SW 1271 (cell line): ENCODE measurements at regions not wholly inside any gene's neighbourhood (a gene's known extent, or its start where the extent isn't known, plus 50 kb on each side); places are given as distances from the start of the nearest gene placed in this dataset.
"Not testable (repeated sequence)": the region's sequence is repeated elsewhere in the genome, so short reads cannot be mapped to it uniquely, and the experiment has no call there.

Source experiments
- DNase-seq, 2 experiments: peaks; one replicate each; lab custom pipeline; 2025; lab: John Stamatoyannopoulos, UW

GRCh38 chrX:7385131-7385530 lies 237.2 kb upstream of the PUDP start:
- no peak for DNase-seq

GRCh38 chrX:7378406-7378805 lies 230.5 kb upstream of the PUDP start:
- no peak for DNase-seq

GRCh38 chrX:7372825-7373525 lies 225.0 kb upstream of the PUDP start:
- peak in 1 of 2 experiments; percentile 14 for DNase-seq

GRCh38 chrX:7362111-7362510 lies 214.2 kb upstream of the PUDP start:
- no peak for DNase-seq

- no peak for DNase-seq
Observed at GRCh38 chrX:7351926-7352325, 204.0 kb upstream of the PUDP start.

- DNase-seq = no peak
Observed at GRCh38 chrX:7347465-7347864, 199.5 kb upstream of the PUDP start.

GRCh38 chrX:7346021-7346420 lies 198.1 kb upstream of the PUDP start:
- DNase-seq = no peak

GRCh38 chrX:7343181-7343580 lies 195.2 kb upstream of the PUDP start:
- DNase-seq = no peak

GRCh38 chrX:7335816-7336362 lies 187.9 kb upstream of the PUDP start:
- DNase-seq = not testable (repeated sequence)

- DNase-seq = no peak
Observed at GRCh38 chrX:7334253-7334935, 186.4 kb upstream of the PUDP start.

- no peak for DNase-seq
Observed at GRCh38 chrX:7330971-7331746, 183.2 kb upstream of the PUDP start.

GRCh38 chrX:7330556-7330955 lies 182.6 kb upstream of the PUDP start:
- no peak for DNase-seq

- no peak for DNase-seq
Observed at GRCh38 chrX:7318661-7319060, 170.7 kb upstream of the PUDP start.

GRCh38 chrX:7318241-7318640 lies 170.3 kb upstream of the PUDP start:
- no peak for DNase-seq

GRCh38 chrX:7316887-7317286 lies 168.9 kb upstream of the PUDP start:
- DNase-seq = no peak

- DNase-seq = no peak
Observed at GRCh38 chrX:7316280-7316679, 168.3 kb upstream of the PUDP start.

GRCh38 chrX:7314425-7314824 lies 166.5 kb upstream of the PUDP start:
- DNase-seq = no peak

GRCh38 chrX:7307720-7308119 lies 159.8 kb upstream of the PUDP start:
- DNase-seq = no peak

- no peak for DNase-seq
Observed at GRCh38 chrX:7294483-7294882, 146.5 kb upstream of the PUDP start.

GRCh38 chrX:7286168-7286837 lies 138.3 kb upstream of the PUDP start:
- DNase-seq = no peak

GRCh38 chrX:7285765-7286164 lies 137.8 kb upstream of the PUDP start:
- DNase-seq = no peak

- no peak for DNase-seq
Observed at GRCh38 chrX:7283741-7284140, 135.8 kb upstream of the PUDP start.
